ENCODE measurements at regions not wholly inside any gene's neighbourhood (a gene's known extent, or its start where the extent isn't known, plus 50 kb on each side); places are given as distances from the start of the nearest gene placed in this dataset.

DNA sequence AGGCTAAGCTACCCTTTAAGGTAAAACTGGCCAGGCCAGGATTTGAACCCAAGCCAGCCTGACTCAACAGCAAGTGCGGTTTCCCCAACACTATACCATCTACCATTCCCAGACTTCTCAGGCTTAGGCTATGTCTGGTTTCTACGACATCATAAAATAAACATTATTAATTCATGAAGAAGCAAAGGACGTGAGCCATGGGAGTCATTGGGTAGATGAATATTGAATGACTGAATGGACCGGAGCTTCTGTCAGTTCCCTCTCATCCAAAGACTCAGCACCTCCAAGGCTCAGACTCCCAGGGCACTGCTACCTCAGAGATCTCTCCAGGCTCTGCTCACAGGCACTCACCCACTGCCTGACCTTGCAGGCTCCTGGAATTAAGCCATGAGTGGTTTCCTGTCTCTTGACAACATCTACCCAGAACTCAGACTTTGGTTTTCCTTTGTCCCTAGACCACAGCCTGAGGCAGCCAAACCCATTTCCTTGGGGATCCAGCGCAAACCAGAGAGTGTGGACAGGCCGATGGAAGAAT lies 64.6 kb upstream of the STEAP1B start (continued):
- TF ChIP-seq TEAD4 (IDR thresholded peaks at IDR 0.05; ENCODE audit: low read depth, low read length) (no peak), CEBPB (IDR thresholded peaks at IDR 0.05; ENCODE audit: low read depth, low read length) (no peak), SIRT6 (IDR thresholded peaks at IDR 0.05; ENCODE audit: low read length) (no peak), CHD2 (IDR thresholded peaks at IDR 0.05; ENCODE audit: low read length) (no peak), SP1 (IDR thresholded peaks at IDR 0.05; ENCODE audit: low read depth, low read length) (no peak), SAP30 (IDR thresholded peaks at IDR 0.05; ENCODE audit: insufficient read depth, insufficient replicate concordance, low read length) (no peak), KDM1A (IDR thresholded peaks at IDR 0.05; ENCODE audit: borderline replicate concordance, low read length) (no peak)
- TF ChIP-seq, protein P1, sequence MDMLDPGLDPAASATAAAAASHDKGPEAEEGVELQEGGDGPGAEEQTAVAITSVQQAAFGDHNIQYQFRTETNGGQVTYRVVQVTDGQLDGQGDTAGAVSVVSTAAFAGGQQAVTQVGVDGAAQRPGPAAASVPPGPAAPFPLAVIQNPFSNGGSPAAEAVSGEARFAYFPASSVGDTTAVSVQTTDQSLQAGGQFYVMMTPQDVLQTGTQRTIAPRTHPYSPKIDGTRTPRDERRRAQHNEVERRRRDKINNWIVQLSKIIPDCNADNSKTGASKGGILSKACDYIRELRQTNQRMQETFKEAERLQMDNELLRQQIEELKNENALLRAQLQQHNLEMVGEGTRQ (IDR thresholded peaks at IDR 0.05; ENCODE audit: low read length): no peak
